SU-DHL-6 (cell line): ENCODE measurements at regions not wholly inside any gene's neighbourhood (a gene's known extent, or its start where the extent isn't known, plus 50 kb on each side); places are given as distances from the start of the nearest gene placed in this dataset.

Experiments
- H2AFZ ChIP-seq: fragments of 200-600 bp; sonication (generic); 2 replicates; pipeline ENCODE4 v1.6.1; 2014; ENCODE audit warnings: low read depth, mild to moderate bottlenecking, moderate library complexity, mixed read lengths, antibody characterized with exemption, low read length; ENCODE audit not compliant: severe bottlenecking
- H3F3A ChIP-seq: fragments of 200-600 bp; shearing (Covaris generic); 2 replicates; pipeline ENCODE4 v1.6.0; 2016; ENCODE audit warnings: antibody characterized with exemption, mild to moderate bottlenecking; ENCODE audit not compliant: insufficient read depth
- H3K27ac ChIP-seq: fragments of 200-600 bp; sonication (generic); 2 replicates; pipeline ENCODE4 v1.5.1; 2016; ENCODE audit warnings: low read depth, mild to moderate bottlenecking, low read length, moderate library complexity, mixed read lengths
- H3K27me3 ChIP-seq: fragments of 200-600 bp; sonication (generic), shearing (Covaris generic); 2 replicates; pipeline ENCODE4 v1.6.0; 2014; ENCODE audit warnings: mild to moderate bottlenecking, low read length
- H3K36me3 ChIP-seq: fragments of 200-600 bp; sonication (generic); 2 replicates; pipeline ENCODE4 v1.6.1; 2014; ENCODE audit warnings: mild to moderate bottlenecking, low read length, mixed read lengths
- H3K4me2 ChIP-seq: fragments of 300-600, 200-600 bp; shearing (Covaris generic), sonication (generic); 2 replicates; pipeline ENCODE4 v1.6.0; 2014; ENCODE audit warnings: low read length, low read depth, mild to moderate bottlenecking; ENCODE audit not compliant: poor library complexity, severe bottlenecking
- H3K4me3 ChIP-seq: fragments of 200-600 bp; sonication (generic); 2 replicates; pipeline ENCODE4 v1.5.1; 2014; ENCODE audit warnings: antibody characterized with exemption, low read length, mild to moderate bottlenecking, mixed read lengths; ENCODE audit not compliant: insufficient read depth, poor library complexity, severe bottlenecking
- H3K79me2 ChIP-seq: fragments of 200-600 bp; sonication (generic); 2 replicates; pipeline ENCODE4 v1.6.1; 2014; ENCODE audit warnings: mild to moderate bottlenecking, low read length, moderate library complexity; ENCODE audit not compliant: insufficient read depth
- H3K9ac ChIP-seq: fragments of 200-600 bp; sonication (generic); 2 replicates; pipeline ENCODE4 v1.7.0; 2014; ENCODE audit warnings: mild to moderate bottlenecking, low read length
- H3K9me2 ChIP-seq: fragments of 200-600 bp; sonication (generic); replicated peaks from 2 replicates; pipeline ENCODE4 v1.6.1; 2014; ENCODE audit warnings: low read length; ENCODE audit not compliant: insufficient read depth
- H3K9me3 ChIP-seq: fragments of 200-600 bp; sonication (generic); 2 replicates; pipeline ENCODE4 v1.6.1; 2014; ENCODE audit warnings: low read length, mixed read lengths; ENCODE audit not compliant: insufficient read depth
- H4K20me1 ChIP-seq: fragments of 200-600 bp; sonication (generic); 2 replicates; pipeline ENCODE4 v1.6.1; 2014; ENCODE audit warnings: low read depth, mild to moderate bottlenecking, antibody characterized with exemption, low read length, moderate library complexity, mixed read lengths
- EZH2phosphoT487 ChIP-seq: fragments of 200-600 bp; sonication (generic), shearing (Covaris generic); conservative IDR thresholded peaks from 2 replicates; pipeline ENCODE4 v1.6.1; 2018; ENCODE audit warnings: mild to moderate bottlenecking, antibody characterized with exemption, low read length, moderate library complexity, mixed read lengths
- TF ChIP-seq, protein P1 (sequence below): fragments of 200-600 bp; sonication (generic); IDR thresholded peaks from one replicate; pipeline ENCODE4 v1.5.1; 2017; ENCODE audit warnings: antibody characterized with exemption, mild to moderate bottlenecking, low read length, moderate library complexity; ENCODE audit not compliant: insufficient read depth, poor library complexity, severe bottlenecking

DNA sequence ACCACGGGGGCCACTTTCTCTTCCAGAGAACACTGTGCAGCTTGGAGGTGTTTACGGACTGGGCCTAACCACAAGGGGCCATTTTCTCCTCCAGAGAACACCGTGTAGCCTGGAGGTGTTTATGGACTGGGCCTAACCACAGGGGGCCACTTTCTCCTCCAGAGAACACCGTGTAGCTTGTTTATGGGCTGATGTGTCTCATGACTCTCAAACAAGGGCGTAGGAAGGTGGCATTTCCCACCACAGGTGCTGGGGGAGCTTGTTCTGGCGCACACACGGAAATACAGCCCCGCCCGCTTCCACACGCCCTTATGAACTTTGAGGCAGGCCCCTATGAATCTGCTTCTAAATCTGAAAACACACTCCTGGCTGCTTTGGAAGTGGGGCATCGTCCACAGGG is 174.6 kb upstream of the SFSWAP start:
- Histone ChIP-seq H3K4me2 (no peak overlapping the region), H4K20me1 (no peaks in the 10 kb centered on the region), H3F3A (no peaks in the 10 kb centered on the region), H3K27ac (no peak overlapping the region), H3K79me2 (no peaks in the 10 kb centered on the region), H3K36me3 (no peaks in the 10 kb centered on the region), H3K9me2 (no peaks in the 10 kb centered on the region), H3K27me3 (no peaks in the 10 kb centered on the region), H2AFZ (no peak overlapping the region), H3K4me3 (no peak overlapping the region), H3K9me3 (no peaks in the 10 kb centered on the region), H3K9ac (no peak overlapping the region)
- TF ChIP-seq, protein P1, sequence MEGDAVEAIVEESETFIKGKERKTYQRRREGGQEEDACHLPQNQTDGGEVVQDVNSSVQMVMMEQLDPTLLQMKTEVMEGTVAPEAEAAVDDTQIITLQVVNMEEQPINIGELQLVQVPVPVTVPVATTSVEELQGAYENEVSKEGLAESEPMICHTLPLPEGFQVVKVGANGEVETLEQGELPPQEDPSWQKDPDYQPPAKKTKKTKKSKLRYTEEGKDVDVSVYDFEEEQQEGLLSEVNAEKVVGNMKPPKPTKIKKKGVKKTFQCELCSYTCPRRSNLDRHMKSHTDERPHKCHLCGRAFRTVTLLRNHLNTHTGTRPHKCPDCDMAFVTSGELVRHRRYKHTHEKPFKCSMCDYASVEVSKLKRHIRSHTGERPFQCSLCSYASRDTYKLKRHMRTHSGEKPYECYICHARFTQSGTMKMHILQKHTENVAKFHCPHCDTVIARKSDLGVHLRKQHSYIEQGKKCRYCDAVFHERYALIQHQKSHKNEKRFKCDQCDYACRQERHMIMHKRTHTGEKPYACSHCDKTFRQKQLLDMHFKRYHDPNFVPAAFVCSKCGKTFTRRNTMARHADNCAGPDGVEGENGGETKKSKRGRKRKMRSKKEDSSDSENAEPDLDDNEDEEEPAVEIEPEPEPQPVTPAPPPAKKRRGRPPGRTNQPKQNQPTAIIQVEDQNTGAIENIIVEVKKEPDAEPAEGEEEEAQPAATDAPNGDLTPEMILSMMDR, result no peak
- TF ChIP-seq EZH2phosphoT487, result no peak

DNA sequence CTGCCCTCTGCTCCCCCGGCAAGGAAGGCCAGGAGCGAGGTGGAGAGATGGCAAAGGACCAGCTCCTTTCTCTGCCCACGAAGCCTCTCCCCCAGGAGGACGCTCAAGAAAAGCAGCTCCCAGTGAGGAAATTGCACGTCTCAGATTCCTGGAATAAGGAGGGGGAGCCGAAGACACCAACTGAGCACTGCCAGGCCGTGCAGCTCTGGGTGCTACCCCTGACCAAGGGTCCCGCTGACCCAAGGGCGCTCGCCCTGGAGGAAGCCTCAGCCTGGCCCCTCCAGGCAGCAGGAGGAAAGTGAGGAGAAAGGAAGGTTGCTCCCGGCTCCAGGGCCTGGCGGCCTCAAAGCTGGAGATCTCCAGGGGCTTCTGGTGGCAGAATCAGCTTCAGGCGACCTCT is 174.1 kb upstream of the SFSWAP start:
- Histone ChIP-seq H3K4me2 (no peak overlapping the region), H3K9me2 (no peaks in the 10 kb centered on the region), H3K27me3 (no peaks in the 10 kb centered on the region), H3K9me3 (no peaks in the 10 kb centered on the region), H3F3A (no peaks in the 10 kb centered on the region), H3K36me3 (no peaks in the 10 kb centered on the region), H2AFZ (no peak overlapping the region), H3K9ac (no peak overlapping the region), H3K4me3 (no peak overlapping the region), H3K79me2 (no peaks in the 10 kb centered on the region), H3K27ac (no peak overlapping the region), H4K20me1 (no peaks in the 10 kb centered on the region)
- TF ChIP-seq, protein P1, result no peak
- TF ChIP-seq EZH2phosphoT487, result no peak

- no peaks in the 10 kb centered on the region for H3K79me2 ChIP-seq
- H3K9me2 ChIP-seq, result no peaks in the 10 kb centered on the region
- H4K20me1 ChIP-seq, result no peaks in the 10 kb centered on the region
- no peaks in the 10 kb centered on the region for H3K27me3 ChIP-seq
- H3K36me3 ChIP-seq, result no peaks in the 10 kb centered on the region
- H3F3A ChIP-seq, result no peaks in the 10 kb centered on the region
- H3K9ac ChIP-seq, result no peak overlapping the region
- H3K4me3 ChIP-seq, result no peak overlapping the region
- no peak overlapping the region for H3K4me2 ChIP-seq
- no peak overlapping the region for H2AFZ ChIP-seq
- no peak for TF ChIP-seq EZH2phosphoT487
- TF ChIP-seq, protein P1, result no peak
- no peaks in the 10 kb centered on the region for H3K9me3 ChIP-seq
- H3K27ac ChIP-seq, result no peak overlapping the region
Measured at GRCh38 chr12:131537267-131537958, 173.5 kb upstream of the SFSWAP start.
